GM20431 (cell line): ENCODE measurements at regions not wholly inside any gene's neighbourhood (a gene's known extent, or its start where the extent isn't known, plus 50 kb on each side); places are given as distances from the start of the nearest gene placed in this dataset.
"Not testable (repeated sequence)": the region's sequence is repeated elsewhere in the genome, so short reads cannot be mapped to it uniquely, and the experiment has no call there.

ENCODE experiments used
- in situ Hi-C: fragments of 300-500 bp; cut with MseI, MboI; formaldehyde crosslinking; loops from one replicate; pipeline ENCODE4 v1.15.0; 2020; ENCODE audit warnings: low sequenced_read_pairs; ENCODE audit not compliant: unreplicated experiment

GRCh38 chr14:66273261-66273832 is 212.8 kb upstream of the CCDC196 start:
- in situ Hi-C loops: no loop called here

GRCh38 chr14:66278418-66278817 is 207.8 kb upstream of the CCDC196 start:
- in situ Hi-C loops: not testable (repeated sequence)

- in situ Hi-C loops: no loop called here
Observed at GRCh38 chr14:66281036-66281776, 205.0 kb upstream of the CCDC196 start.

- in situ Hi-C loops: no loop called here
Observed at GRCh38 chr14:66284346-66284745, 201.8 kb upstream of the CCDC196 start.

GRCh38 chr14:66288511-66288910 is 197.7 kb upstream of the CCDC196 start:
- in situ Hi-C loops: no loop called here

- in situ Hi-C loops: no loop called here
Observed at GRCh38 chr14:66291756-66292155, 194.4 kb upstream of the CCDC196 start.

- in situ Hi-C loops: no loop called here
Observed at GRCh38 chr14:66293533-66294105, 192.6 kb upstream of the CCDC196 start.

- in situ Hi-C loops: no loop called here
Observed at GRCh38 chr14:66295386-66295785, 190.8 kb upstream of the CCDC196 start.

GRCh38 chr14:66300886-66301285 is 185.3 kb upstream of the CCDC196 start:
- in situ Hi-C loops: no loop called here

- in situ Hi-C loops: no loop called here
Observed at GRCh38 chr14:66306101-66306500, 180.1 kb upstream of the CCDC196 start.

GRCh38 chr14:66311058-66311457 is 175.1 kb upstream of the CCDC196 start:
- in situ Hi-C loops: no loop called here

- in situ Hi-C loops: no loop called here
Observed at GRCh38 chr14:66311990-66312389, 174.2 kb upstream of the CCDC196 start.

- in situ Hi-C loops: no loop called here
Observed at GRCh38 chr14:66312451-66312850, 173.7 kb upstream of the CCDC196 start.

- in situ Hi-C loops: no loop called here
Observed at GRCh38 chr14:66315098-66315497, 171.1 kb upstream of the CCDC196 start.

- in situ Hi-C loops: no loop called here
Observed at GRCh38 chr14:66315548-66315947, 170.6 kb upstream of the CCDC196 start.

GRCh38 chr14:66322564-66322963 is 163.6 kb upstream of the CCDC196 start:
- in situ Hi-C loops: no loop called here

- in situ Hi-C loops: no loop called here
Observed at GRCh38 chr14:66330228-66330627, 155.9 kb upstream of the CCDC196 start.

- in situ Hi-C loops: no loop called here
Observed at GRCh38 chr14:66330916-66331315, 155.3 kb upstream of the CCDC196 start.

- in situ Hi-C loops: not testable (repeated sequence)
Observed at GRCh38 chr14:66333293-66333692, 152.9 kb upstream of the CCDC196 start.

- in situ Hi-C loops: no loop called here
Observed at GRCh38 chr14:66341239-66341638, 144.9 kb upstream of the CCDC196 start.

- in situ Hi-C loops: no loop called here
Observed at GRCh38 chr14:66345986-66346385, 140.2 kb upstream of the CCDC196 start.

- in situ Hi-C loops: no loop called here
Observed at GRCh38 chr14:66351310-66351709, 134.9 kb upstream of the CCDC196 start.
